Dermis microvascular lymphatic vessel endothelial cell (primary cell): ENCODE measurements at regions not wholly inside any gene's neighbourhood (a gene's known extent, or its start where the extent isn't known, plus 50 kb on each side); places are given as distances from the start of the nearest gene placed in this dataset.

Experiments
- DNase-seq, 2 donors: peaks; one replicate each; pipeline versions ENCODE4 v3.0.0 to v3.0.0-alpha.2; 2010; ENCODE audit warnings: low read depth in 2 of 2

DNA sequence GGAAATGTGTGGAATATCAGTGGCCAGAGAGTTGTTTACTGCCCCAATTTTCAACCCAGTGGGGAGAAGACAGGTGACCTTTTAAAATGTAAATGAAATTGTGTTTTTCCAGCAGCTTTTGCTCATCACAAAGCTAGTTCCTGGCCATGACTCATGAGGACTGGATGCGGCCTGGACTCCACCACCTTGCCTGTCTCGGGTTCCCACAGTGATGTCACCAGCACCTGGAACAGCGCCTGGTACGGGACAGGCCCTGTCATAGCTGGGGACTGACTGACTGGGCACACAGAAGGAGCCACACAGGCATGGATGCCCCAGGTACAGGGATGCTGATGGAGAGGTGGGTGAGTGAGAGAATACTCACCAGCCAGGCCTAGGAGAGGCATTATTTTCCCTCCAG is 277.1 kb downstream of the AJAP1 start:
- DNase-seq: no peak

DNA sequence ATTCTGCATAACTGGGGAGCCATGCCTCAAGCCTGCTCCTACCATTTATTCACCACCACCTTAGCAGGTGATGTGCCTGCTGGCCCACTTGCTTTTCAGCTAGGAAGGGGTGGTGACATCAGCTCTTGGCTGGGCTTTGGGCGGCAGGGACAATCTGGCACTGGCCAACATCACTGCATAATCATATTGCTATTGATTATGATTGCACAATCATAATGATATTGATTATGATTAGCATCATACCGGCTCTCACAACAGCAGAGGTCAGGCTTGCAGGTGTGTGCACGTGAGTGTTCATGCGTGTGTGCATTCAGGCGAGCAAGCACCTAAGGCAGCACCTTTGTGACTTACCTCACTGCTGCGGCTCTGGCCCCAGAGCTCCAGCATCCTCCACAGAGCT is 273.8 kb downstream of the AJAP1 start:
- DNase-seq: no peak

DNA sequence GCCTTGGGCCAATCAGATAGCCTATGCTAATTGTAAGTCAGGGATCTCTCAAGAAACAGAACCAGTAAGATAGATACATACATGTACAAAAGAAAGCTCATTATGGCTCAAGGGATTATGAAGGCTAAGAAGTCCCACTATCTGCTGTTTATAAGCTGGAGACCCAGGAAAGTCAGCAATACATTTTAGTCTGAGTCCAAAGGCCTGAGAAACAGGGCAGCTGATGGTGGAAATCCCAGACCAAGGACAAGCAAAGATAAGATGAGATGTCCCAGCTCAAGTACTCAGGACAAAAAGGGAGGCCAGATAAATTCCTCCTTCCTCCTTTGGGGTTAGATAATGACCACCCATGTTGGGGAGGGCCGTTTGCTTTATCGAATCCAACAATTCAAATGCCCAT is 269.9 kb downstream of the AJAP1 start:
- DNase-seq: no peak

DNA sequence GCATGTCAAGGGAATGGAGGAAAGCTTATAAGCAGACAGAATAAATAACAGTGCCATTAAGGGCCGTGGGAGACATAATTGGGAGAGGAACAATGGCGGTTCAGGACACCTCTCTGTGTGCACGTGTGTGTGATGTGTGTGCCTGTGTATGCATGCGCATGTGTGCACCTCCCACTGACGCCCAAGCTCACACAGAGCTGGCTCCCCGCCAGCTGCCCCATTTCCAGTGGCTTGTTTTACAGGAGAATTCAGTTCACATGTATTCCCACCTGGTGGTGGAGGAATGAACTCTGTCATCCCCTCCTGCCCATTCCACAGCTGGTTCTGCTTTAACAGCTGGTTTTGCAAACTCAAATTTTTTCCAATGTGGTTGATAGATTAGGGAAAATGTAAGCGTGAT is 262.2 kb downstream of the AJAP1 start:
- DNase-seq: no peak

DNA sequence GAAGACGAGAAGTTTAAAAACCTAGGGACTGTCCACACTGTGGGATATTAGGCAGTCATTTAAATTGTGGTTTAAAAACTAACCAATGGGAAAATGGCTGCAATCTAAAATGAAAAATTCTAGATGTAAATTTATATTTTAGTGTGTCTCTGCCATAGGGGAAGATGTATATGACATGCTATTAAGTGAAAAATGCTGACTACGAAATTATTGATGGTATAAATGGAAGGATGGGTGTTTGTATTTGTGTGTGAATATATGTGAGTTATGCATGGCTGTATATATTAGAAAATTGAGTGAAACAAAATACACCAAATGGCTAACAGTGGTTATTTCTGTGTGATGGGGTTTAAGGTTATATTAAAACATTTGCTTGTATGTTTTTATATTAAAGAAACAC is 260.7 kb downstream of the AJAP1 start:
- no peak for DNase-seq

DNA sequence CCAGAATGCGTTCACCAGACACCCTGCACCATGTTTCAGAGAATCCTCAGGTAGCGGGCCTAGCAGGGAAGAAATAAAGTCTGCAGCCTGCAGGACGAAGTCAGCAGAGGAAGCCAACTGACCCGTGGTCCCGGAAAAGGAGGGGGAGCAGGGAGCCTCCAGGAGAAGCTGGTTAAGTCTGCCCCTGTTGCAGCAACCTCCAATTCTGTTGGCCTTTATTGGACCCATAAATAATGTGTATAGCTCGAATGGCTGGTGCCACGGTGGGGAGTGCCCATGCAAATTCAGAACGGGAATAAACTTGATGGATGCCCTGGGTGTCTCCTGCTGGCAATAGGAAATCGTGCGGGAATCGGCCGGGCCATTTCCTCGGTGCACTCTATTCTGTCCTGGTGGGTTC is 254.1 kb downstream of the AJAP1 start:
- no peak for DNase-seq

DNA sequence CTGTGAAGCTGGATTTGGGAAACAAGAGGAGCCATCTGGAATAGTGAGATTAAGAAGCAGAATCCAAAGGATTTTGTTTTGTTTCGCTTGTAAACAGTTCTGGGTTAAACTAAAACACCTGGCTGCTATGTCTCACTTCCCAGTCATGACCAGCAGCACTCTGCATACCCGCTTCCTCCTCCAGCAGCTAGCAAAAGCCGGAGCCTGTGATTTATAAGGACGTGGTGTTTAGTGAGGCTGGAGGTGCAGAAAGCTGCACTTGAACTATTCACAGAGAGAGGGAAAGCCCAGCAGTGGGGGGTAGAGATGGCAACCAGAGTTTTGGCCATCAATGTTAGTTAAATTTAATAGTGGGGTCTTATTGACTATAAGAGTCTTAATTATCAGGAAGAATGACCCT is 240.2 kb downstream of the AJAP1 start:
- no peak for DNase-seq

DNA sequence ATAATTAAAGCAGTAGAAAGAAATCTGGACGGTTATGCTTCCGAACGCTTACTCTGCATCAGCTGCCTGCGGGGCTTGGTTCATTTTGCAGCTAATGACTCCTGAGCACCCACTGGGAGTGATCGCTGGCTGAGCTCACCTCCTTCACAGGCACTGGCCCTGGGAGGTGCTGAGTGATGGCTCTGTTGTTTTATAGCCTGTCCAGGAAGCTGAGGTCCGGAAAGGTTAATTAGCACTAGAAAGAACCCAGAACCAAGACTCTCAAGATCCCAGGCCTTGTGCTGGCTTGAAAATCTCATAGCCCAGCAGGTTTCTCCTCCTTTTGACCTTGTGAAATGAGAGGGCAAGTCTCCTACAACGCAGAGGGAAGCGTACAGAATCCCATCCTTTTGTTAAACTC is 226.2 kb downstream of the AJAP1 start:
- DNase-seq: no peak

DNA sequence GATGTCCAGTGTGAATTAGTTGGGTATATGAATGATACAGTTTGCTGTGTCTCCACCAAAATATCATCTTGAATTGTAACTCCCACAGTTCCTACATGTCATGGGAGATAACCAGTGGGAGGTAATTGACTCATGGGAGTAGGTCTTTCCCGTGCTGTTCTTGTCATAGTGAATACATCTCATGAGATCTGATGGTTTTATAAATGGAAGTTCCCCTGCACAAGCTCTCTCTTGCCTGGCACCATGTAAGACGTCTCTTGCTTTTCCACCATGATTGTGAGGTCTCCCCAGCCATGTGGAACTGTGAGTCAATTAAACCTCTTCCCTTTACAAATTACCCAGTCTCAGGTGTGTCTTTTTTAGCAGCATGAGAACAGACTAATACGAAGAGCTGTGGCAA is 223.0 kb downstream of the AJAP1 start:
- no peak for DNase-seq

DNA sequence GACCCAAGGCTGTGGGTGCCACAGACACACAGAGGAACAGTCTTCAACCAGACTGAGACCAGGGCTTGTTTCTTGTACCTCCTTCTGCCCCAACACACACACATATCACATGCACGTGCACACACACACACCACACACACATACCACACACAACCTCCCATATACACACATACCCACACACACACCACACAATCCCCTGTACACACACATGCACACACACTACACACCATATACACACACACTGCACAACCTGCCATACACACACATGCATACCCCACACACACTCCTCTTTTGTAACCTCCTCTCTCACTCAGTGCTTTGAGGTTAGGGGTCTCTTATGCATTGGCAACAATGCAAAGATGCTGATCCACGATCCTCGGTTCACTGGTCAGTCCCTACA is 217.0 kb downstream of the AJAP1 start:
- DNase-seq: no peak

DNA sequence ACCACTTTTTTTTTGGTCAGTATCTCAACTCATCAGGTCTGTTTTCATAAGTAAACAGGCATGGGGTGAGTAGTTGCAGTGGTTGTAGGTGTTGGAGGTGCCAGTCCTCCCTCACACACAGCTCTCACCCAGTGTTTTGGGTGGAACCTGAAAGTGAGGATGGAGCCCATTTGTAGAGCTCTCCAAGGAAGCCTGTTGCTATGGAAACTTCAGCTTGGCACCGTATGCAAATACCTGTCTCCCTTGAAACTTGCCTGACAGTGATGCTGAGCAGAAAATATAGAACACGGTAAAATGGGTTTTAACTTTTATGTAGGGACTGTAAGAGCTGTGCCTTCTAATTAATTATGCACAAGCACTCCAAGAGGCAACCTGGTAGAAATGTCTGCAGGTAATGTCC is 214.1 kb downstream of the AJAP1 start:
- DNase-seq: no peak

DNA sequence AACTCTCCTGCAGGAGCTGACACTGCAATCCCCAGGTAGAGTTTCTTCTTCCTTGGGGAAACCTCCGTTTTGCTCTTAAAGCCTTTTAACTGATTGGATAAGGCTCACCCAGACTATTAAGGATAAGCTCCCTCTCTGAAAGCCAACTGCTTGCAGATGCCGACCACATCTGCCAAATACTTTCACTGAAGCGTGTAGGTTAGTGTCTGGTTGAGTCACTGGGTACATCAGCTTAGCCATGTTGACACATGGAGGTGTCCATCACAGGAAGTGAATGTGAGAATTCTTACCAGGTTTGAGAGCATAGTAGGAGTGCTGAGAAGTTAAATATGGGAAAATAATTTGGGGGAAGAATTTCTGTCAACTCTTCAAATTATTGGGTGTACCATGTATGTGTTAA is 202.0 kb downstream of the AJAP1 start:
- DNase-seq: no peak

DNA sequence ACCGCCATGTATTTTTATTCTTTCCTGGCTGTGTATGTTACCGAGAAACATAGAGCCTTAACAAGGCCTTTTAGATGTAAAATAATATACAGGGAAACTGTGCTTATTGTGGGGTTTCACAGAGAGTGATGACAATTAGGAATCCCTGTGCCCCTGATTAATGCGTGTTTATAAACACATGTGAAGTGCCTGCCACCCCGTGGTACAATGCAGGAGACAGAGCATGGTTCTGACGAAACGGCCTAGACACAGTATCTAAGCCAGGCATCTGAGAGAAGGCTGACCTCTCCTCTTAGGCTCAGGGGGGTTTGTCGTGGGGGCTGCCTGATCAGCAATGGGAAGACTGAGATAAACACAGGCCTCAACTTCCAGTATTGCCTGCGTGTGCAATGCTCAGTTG is 200.0 kb downstream of the AJAP1 start:
- DNase-seq: no peak

DNA sequence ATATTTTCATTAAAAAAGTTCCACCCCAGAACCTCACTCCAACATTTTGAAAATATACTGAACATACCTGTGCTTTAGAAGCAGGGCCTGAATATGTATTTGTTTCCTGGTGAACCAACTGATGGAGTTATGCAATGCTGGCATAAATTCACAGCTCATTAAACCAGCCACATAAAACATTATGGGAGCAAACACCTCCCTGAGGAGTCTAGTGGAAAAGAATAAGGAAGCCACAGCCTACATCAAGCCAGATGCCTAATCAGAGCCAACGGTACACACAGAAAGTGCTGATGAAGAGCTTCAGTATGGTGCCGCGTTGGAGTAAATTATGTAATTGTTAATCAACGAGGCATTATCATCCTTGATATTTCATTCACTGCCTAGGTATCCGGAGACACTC is 199.5 kb downstream of the AJAP1 start:
- no peak for DNase-seq

DNA sequence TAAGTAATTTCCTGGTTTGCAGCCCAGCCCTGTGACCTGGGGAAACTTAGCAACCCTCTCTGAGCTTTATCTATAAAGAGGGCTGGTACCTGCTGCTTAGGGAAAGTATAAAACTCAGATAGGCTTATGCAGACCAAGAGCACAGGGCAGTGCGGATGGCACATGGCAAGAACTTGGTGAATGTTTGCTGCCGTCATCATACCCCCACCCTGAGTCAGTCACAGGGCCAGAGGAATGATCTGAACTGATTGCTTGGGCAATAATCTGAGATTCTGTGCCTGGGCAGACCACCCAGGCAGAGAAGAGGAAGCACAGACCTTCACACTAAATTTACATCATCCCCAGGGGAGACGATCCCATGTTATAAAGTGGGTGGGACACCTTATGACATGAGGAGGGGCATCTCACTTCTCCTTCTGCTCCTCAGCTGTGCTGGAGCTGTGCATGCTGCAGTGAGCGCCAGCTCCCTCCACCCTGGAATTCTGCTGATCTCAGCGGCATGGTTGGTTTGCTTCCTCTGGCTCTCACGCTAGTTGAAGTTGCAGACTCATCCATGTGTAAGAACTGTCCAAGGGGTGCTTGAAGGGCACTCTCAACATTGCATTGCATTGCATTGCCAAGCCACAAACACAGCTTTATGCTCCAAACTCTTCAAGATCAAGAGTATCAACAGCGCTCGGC is 197.1 kb downstream of the AJAP1 start:
- no peak for DNase-seq

DNA sequence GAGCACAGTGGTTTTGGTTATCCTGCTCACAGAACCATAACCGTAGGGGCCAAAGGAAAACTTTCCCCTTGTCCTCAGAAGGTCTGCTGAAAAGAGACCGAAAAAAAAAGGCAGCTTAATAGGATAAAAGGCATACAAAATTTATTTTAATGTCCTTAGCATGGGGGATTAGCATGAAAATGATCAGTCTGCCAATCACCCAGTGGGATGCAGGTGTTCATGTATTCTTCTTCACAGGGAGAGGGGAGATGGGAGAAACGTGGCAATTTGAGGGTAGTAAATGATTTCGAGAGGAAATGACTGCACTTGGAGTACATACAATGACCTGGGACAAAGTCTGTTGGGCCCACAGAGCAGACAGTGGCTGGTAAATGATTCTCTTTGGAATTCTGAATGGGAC is 194.0 kb downstream of the AJAP1 start:
- no peak for DNase-seq

DNA sequence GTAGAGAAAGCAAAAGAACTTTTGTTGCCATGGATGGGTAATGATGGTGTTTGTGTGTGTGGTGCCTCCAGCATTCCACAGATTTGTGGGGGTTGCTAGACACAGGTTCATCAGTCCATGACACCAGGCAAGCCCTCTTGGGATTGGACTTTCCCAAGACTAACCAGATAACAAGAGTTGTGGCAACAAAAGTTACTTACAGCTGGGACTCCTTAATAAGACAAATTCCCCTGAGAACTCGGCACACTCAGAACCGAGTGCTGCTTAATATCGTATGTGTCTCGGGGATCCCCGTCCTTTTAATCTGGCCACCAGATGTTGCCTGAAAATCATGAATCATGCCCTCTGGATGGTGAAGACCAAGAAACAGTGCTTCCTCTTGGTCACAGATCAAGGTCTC is 193.3 kb downstream of the AJAP1 start:
- DNase-seq: no peak
